OCI-LY7 (cell line): ENCODE measurements at regions not wholly inside any gene's neighbourhood (a gene's known extent, or its start where the extent isn't known, plus 50 kb on each side); places are given as distances from the start of the nearest gene placed in this dataset.

Experiments
- BruUV-seq: library from RNA; stranded (reverse); fragments of 400-500 nt; replicated peaks from 2 replicates; lab custom pipeline; 2021; lab: Mats Ljungman, UMichigan
- CTCF ChIA-PET: fragments of 300-600 bp; sonication (Branson Sonifier 250); formaldehyde crosslinking; loops from one replicate; lab custom pipeline; 2022; ENCODE audit warnings: antibody characterized with exemption; ENCODE audit not compliant: unreplicated experiment; lab: Charles Lee
- POLR2A ChIA-PET: fragments of 300-600 bp; sonication (Branson Sonifier 250); formaldehyde crosslinking; loops from one replicate; lab custom pipeline; 2022; ENCODE audit warnings: antibody characterized with exemption; lab: Charles Lee
- DNase-seq: peaks from one replicate; pipeline ENCODE4 v3.0.0-alpha.2; 2015; ENCODE audit warnings: low spot score
- H2AFZ ChIP-seq: fragments of 200-600 bp; sonication (generic), shearing (Covaris generic); 2 replicates; pipeline ENCODE4 v1.6.1; 2014; ENCODE audit warnings: mild to moderate bottlenecking, antibody characterized with exemption, low read length, moderate library complexity
- H3K27ac ChIP-seq: fragments of 200-600 bp; sonication (generic); 2 replicates; pipeline ENCODE4 v1.5.1; 2014; ENCODE audit warnings: mixed run types, low read depth, mild to moderate bottlenecking, moderate library complexity, low read length, inconsistent platforms; ENCODE audit not compliant: poor library complexity, severe bottlenecking
- H3K36me3 ChIP-seq: fragments of 200-600 bp; sonication (generic); 2 replicates; pipeline ENCODE4 v1.6.1; 2014; ENCODE audit warnings: mild to moderate bottlenecking, antibody characterized with exemption, low read length, moderate library complexity, mixed read lengths; ENCODE audit not compliant: insufficient read depth
- H3K4me1 ChIP-seq: fragments of 200-600 bp; sonication (generic); 2 replicates; pipeline ENCODE4 v1.5.1; 2014; ENCODE audit warnings: mild to moderate bottlenecking, low read length; ENCODE audit not compliant: insufficient read depth, poor library complexity, severe bottlenecking
- H3K4me2 ChIP-seq: fragments of 200-600 bp; sonication (generic); 2 replicates; pipeline ENCODE4 v1.6.1; 2014; ENCODE audit warnings: mild to moderate bottlenecking, low read length
- H3K4me3 ChIP-seq: fragments of 200-600 bp; sonication (generic); 2 replicates; pipeline ENCODE4 v1.5.1; 2014; ENCODE audit warnings: mild to moderate bottlenecking, low read depth, low read length; ENCODE audit not compliant: poor library complexity, severe bottlenecking
- H3K79me2 ChIP-seq: fragments of 200-600 bp; sonication (generic); 2 replicates; pipeline ENCODE4 v1.6.1; 2016; ENCODE audit warnings: low read depth, mild to moderate bottlenecking, low read length, moderate library complexity, mixed read lengths; ENCODE audit not compliant: insufficient read depth
- H3K9me2 ChIP-seq: fragments of 200-600 bp; sonication (generic); 2 replicates; pipeline ENCODE4 v1.6.1; 2016; ENCODE audit warnings: mild to moderate bottlenecking, low read length, mixed read lengths; ENCODE audit not compliant: insufficient read depth
- H3K9me3 ChIP-seq: fragments of 200-600 bp; sonication (generic); 2 replicates; pipeline ENCODE4 v1.6.1; 2014; ENCODE audit warnings: mild to moderate bottlenecking, mixed run types, low read length, mixed read lengths
- H4K20me1 ChIP-seq: fragments of 200-600 bp; sonication (generic); 2 replicates; pipeline ENCODE4 v1.6.1; 2014; ENCODE audit warnings: mild to moderate bottlenecking, antibody characterized with exemption, low read length, moderate library complexity, mixed read lengths; ENCODE audit not compliant: insufficient read depth
- EZH2phosphoT487 ChIP-seq: fragments of 200-600 bp; sonication (generic); IDR thresholded peaks from 2 replicates; pipeline ENCODE4 v1.6.1; 2018; ENCODE audit warnings: low read depth, borderline replicate concordance, mild to moderate bottlenecking, mixed run types, antibody characterized with exemption, low read length, moderate library complexity, mixed read lengths
- intact Hi-C: fragments of 100-400 bp; cut with micrococcal nuclease; formaldehyde crosslinking; loops from one replicate; pipeline ENCODE4 v1.10.0; 2022; ENCODE audit not compliant: unreplicated experiment
- TF ChIP-seq, protein P1 (sequence below): fragments of 200-600 bp; sonication (generic); conservative IDR thresholded peaks from 2 replicates; pipeline ENCODE4 v1.5.1; 2014; ENCODE audit warnings: mild to moderate bottlenecking, antibody characterized with exemption, low read length, moderate library complexity, mixed read lengths

DNA sequence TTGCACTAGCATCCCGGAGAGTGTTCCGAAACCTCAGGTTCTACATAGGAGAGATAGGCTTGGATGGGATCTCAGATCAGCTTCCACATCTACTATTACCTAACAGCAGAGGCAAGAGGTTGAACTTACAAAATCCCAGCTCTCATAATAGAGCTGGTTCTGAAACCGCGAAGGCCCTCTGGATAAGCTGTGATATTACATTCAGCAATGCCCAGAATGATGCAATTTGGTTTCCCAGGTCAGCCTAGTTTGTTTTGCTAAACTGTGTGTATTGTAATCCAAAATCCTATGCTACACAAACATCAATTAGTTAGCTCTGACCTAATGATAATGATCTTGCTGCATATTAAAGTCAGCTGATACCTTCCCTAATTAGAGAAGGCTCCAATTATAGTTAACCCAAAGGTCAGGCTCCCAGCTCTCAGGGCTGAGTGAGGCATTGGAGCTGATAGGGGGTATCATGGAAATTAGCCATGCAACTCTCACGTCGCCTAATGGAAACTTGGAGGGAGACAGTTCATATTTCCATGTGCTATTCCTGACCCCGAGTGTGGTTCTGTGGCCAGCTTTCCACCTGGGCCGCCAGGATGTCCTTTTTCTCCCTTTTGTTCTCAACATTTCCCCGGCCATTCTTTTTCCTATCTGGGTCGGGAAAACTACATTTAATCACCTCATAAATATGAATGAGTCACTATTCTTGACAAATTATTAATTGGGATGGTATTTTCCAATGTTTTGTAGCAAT lies 278.4 kb upstream of the IRX1 start:
- no peaks in the 10 kb centered on the region for H3K79me2 ChIP-seq
- H2AFZ ChIP-seq = no peak overlapping the region
- ChIA-PET POLR2A (no interaction called here), CTCF (no interaction called here)
- BruUV-seq = no TSS peak
- no peaks in the 10 kb centered on the region for H4K20me1 ChIP-seq
- no peaks in the 10 kb centered on the region for H3K4me1 ChIP-seq
- no peaks in the 10 kb centered on the region for H3K9me3 ChIP-seq
- H3K4me3 ChIP-seq = no peak overlapping the region
- intact Hi-C loops = no loop called here
- no peak overlapping the region for H3K27ac ChIP-seq
- no peaks in the 10 kb centered on the region for H3K36me3 ChIP-seq
- H3K4me2 ChIP-seq = no peak overlapping the region
- TF ChIP-seq EZH2phosphoT487 = no peak
- TF ChIP-seq, protein P1, sequence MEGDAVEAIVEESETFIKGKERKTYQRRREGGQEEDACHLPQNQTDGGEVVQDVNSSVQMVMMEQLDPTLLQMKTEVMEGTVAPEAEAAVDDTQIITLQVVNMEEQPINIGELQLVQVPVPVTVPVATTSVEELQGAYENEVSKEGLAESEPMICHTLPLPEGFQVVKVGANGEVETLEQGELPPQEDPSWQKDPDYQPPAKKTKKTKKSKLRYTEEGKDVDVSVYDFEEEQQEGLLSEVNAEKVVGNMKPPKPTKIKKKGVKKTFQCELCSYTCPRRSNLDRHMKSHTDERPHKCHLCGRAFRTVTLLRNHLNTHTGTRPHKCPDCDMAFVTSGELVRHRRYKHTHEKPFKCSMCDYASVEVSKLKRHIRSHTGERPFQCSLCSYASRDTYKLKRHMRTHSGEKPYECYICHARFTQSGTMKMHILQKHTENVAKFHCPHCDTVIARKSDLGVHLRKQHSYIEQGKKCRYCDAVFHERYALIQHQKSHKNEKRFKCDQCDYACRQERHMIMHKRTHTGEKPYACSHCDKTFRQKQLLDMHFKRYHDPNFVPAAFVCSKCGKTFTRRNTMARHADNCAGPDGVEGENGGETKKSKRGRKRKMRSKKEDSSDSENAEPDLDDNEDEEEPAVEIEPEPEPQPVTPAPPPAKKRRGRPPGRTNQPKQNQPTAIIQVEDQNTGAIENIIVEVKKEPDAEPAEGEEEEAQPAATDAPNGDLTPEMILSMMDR = no peak
- no peaks in the 10 kb centered on the region for H3K9me2 ChIP-seq
- no peak for DNase-seq

DNA sequence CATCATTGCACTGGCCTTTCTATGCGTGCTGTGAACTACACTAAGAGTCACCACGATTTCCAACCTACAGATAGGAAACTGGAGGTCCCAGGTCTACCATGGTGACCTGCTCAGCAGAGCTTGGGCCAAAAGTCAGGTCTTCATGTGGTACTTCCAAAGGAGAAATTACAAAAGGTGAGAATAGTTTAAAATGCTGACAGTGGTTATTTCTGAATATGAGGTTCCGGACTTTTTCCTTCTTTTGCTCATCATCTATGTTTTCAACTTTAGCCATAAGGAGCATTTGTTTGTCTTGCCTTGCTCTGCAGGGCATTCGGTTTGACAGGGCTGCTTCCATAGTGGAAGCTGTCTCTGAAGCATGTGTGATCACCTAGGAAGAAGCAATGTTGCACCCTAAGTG lies 282.1 kb upstream of the IRX1 start:
- Histone ChIP-seq H3K27ac (no peak overlapping the region), H3K4me3 (no peak overlapping the region), H3K4me2 (no peak overlapping the region), H2AFZ (no peak overlapping the region), H4K20me1 (no peaks in the 10 kb centered on the region), H3K79me2 (no peaks in the 10 kb centered on the region), H3K36me3 (no peaks in the 10 kb centered on the region), H3K4me1 (no peaks in the 10 kb centered on the region), H3K9me3 (no peaks in the 10 kb centered on the region), H3K9me2 (no peaks in the 10 kb centered on the region)
- no peak for TF ChIP-seq EZH2phosphoT487
- TF ChIP-seq, protein P1 = no peak
- no peak for DNase-seq
- no TSS peak for BruUV-seq
- intact Hi-C loops = no loop called here
- ChIA-PET POLR2A (no interaction called here), CTCF (no interaction called here)

DNA sequence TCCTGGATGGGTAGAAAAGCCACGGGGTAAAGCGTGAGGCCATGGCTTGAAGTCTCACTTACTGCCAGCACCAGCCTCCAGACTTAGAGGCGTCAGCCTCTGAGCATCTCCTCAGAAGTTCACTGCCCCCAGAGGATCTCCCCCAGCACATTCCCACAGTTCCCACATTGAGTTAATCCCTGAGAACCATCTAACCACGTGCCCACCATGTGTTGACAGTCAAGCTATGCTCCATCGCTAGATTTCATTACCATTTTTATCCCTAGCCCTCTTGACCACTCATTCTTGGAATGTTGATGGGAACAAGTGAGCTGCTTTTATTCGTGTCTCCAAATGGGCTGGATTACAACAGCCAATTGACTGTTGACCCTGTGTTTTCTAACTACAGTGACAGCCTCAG lies 283.3 kb upstream of the IRX1 start:
- no peak for TF ChIP-seq EZH2phosphoT487
- TF ChIP-seq, protein P1 = no peak
- Histone ChIP-seq H3K36me3 (no peaks in the 10 kb centered on the region), H3K9me3 (no peaks in the 10 kb centered on the region), H3K4me1 (no peaks in the 10 kb centered on the region), H3K4me2 (no peak overlapping the region), H3K79me2 (no peaks in the 10 kb centered on the region), H4K20me1 (no peaks in the 10 kb centered on the region), H3K27ac (no peak overlapping the region), H3K4me3 (no peak overlapping the region), H3K9me2 (no peaks in the 10 kb centered on the region), H2AFZ (no peak overlapping the region)
- intact Hi-C loops = no loop called here
- no peak for DNase-seq
- CTCF ChIA-PET = no interaction called here
- BruUV-seq = no TSS peak
- POLR2A ChIA-PET = no interaction called here
